Prostate gland (tissue), 2 donors: ENCODE measurements at regions not wholly inside any gene's neighbourhood (a gene's known extent, or its start where the extent isn't known, plus 50 kb on each side); places are given as distances from the start of the nearest gene placed in this dataset.
A peak's percentile ranks its signal among the peaks of the same experiment; 100 is the strongest.

Experiments used
- DNase-seq: peaks from one replicate; pipeline ENCODE4 v3.0.0-alpha.2; 2019; ENCODE audit warnings: low spot score
- H3K27ac ChIP-seq, 2 donors: fragments of 200-600 bp; sonication (generic); 2 replicates each; pipeline ENCODE4 v1.5.1; 2017 to 2019
- H3K27me3 ChIP-seq: fragments of 200-600 bp; sonication (generic); replicated peaks from 2 replicates; pipeline ENCODE4 v1.5.1; 2019; ENCODE audit not compliant: insufficient read depth
- H3K36me3 ChIP-seq, 2 donors: fragments of 200-600 bp; sonication (generic); 1 replicate in 1 of 2; 2 replicates in 1 of 2; pipeline versions ENCODE4 v1.5.1 to v1.8.1; 2017 to 2019
- H3K4me1 ChIP-seq: fragments of 200-600 bp; sonication (generic); replicated peaks from 2 replicates; pipeline ENCODE4 v1.5.1; 2019
- H3K4me3 ChIP-seq, 2 donors: fragments of 200-600 bp; sonication (generic); 2 replicates each; pipeline ENCODE4 v1.5.1; 2017 to 2019
- H3K9me3 ChIP-seq: fragments of 200-600 bp; sonication (generic); 2 replicates; pipeline ENCODE4 v1.5.1; 2017
- POLR2A ChIP-seq: fragments of 450-650 bp; IDR thresholded peaks from one replicate; pipeline ENCODE4 v1.6.1; 2016; ENCODE audit warnings: antibody characterized with exemption, mild to moderate bottlenecking
- POLR2AphosphoS5 ChIP-seq: sonication (generic); formaldehyde crosslinking; IDR thresholded peaks from one replicate; pipeline ENCODE4 v1.6.1; 2017; ENCODE audit warnings: antibody characterized with exemption
- WGBS: methylation state at CpG from one replicate; pipeline ENCODE4 v1.1.5; 2018; 5-methylcytosine and 5-hydroxymethylcytosine counted together
- intact Hi-C: fragments of 100-400 bp; cut with DNase I; formaldehyde crosslinking; loops from one replicate; pipeline ENCODE4 v1.14.2; 2022
- TF ChIP-seq, protein P1 (sequence below), 4 experiments: fragments of 200-600 bp in 2 of 4; fragments of 450-650 bp in 2 of 4; sonication (generic) in 2 of 4; IDR thresholded peaks; 1 replicate in 3 of 4; 2 replicates in 1 of 4; pipeline ENCODE4 v1.5.1; 2016 to 2019; ENCODE audit warnings: antibody characterized with exemption in 4 of 4, mild to moderate bottlenecking in 2 of 4, moderate library complexity in 2 of 4

DNA sequence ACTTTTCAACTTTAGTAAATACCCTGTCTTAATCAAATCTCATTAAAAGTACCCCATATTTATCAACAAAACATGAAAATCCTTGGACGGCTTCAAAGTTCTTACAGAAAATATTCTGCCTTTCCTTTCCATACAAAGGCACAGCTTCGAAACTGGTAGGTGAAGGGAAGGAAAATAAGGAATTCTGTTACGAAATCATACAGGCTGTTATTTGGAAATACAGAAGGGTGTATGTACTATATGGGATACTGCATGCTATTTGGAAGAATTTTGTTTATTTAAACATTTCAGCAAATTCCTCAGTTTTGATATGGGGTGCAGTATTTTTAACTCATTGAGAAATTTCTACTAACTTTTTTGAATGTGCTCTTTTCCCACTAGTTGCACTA, 138.4 kb upstream of the BTN3A2 start:
- DNase-seq, result no peak
- H3K9me3 ChIP-seq, result no peaks in the 10 kb centered on the region
- H3K4me1 ChIP-seq, result no peaks in the 10 kb centered on the region
- no peak overlapping the region for H3K4me3 ChIP-seq
- H3K27me3 ChIP-seq, result no peaks in the 10 kb centered on the region
- TF ChIP-seq POLR2AphosphoS5 (no peak), POLR2A (no peak)
- TF ChIP-seq, protein P1, sequence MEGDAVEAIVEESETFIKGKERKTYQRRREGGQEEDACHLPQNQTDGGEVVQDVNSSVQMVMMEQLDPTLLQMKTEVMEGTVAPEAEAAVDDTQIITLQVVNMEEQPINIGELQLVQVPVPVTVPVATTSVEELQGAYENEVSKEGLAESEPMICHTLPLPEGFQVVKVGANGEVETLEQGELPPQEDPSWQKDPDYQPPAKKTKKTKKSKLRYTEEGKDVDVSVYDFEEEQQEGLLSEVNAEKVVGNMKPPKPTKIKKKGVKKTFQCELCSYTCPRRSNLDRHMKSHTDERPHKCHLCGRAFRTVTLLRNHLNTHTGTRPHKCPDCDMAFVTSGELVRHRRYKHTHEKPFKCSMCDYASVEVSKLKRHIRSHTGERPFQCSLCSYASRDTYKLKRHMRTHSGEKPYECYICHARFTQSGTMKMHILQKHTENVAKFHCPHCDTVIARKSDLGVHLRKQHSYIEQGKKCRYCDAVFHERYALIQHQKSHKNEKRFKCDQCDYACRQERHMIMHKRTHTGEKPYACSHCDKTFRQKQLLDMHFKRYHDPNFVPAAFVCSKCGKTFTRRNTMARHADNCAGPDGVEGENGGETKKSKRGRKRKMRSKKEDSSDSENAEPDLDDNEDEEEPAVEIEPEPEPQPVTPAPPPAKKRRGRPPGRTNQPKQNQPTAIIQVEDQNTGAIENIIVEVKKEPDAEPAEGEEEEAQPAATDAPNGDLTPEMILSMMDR (IDR thresholded peaks at IDR 0.05), result no peak
- H3K36me3 ChIP-seq, result no peaks in the 10 kb centered on the region
- intact Hi-C loops, result loop anchor here (10.0 kb wide), 1 partner anchor 908 kb away; a partner anchor contains a TSS
- H3K27ac ChIP-seq, result no peak overlapping the region
- 91% methylated on average over 3 of the region's 3 CpGs for WGBS

DNA sequence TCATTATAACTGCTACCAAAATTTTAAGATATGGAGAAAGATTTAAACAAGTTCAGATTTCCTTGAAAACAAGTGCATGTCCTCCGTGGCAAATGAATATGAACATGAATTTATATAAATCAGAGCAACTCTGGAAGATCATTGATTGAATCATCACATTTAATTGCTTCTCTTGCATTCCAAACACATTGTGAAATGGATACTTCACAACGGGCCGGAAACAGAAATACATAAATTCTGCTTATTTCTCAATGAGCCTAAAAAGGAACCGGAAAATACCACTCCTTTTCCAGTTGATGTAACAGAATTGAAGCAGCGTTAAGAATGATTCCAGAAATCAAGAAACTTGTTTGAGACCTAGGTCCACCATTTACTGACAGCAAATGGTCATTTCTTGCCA, 134.6 kb upstream of the BTN3A2 start:
- Histone ChIP-seq H3K36me3 (no peaks in the 10 kb centered on the region), H3K27ac (no peak overlapping the region), H3K4me3 (no peak overlapping the region), H3K4me1 (no peaks in the 10 kb centered on the region), H3K27me3 (no peaks in the 10 kb centered on the region), H3K9me3 (no peaks in the 10 kb centered on the region)
- intact Hi-C loops, result loop anchor here (2.0 kb wide), 1 partner anchor 46 kb away; no protein-coding TSS in a partner anchor
- WGBS, result 84% methylated on average over 5 of the region's 5 CpGs
- TF ChIP-seq POLR2A (no peak), POLR2AphosphoS5 (no peak)
- TF ChIP-seq, protein P1 (IDR thresholded peaks at IDR 0.05), result no peak
- no peak for DNase-seq

DNA sequence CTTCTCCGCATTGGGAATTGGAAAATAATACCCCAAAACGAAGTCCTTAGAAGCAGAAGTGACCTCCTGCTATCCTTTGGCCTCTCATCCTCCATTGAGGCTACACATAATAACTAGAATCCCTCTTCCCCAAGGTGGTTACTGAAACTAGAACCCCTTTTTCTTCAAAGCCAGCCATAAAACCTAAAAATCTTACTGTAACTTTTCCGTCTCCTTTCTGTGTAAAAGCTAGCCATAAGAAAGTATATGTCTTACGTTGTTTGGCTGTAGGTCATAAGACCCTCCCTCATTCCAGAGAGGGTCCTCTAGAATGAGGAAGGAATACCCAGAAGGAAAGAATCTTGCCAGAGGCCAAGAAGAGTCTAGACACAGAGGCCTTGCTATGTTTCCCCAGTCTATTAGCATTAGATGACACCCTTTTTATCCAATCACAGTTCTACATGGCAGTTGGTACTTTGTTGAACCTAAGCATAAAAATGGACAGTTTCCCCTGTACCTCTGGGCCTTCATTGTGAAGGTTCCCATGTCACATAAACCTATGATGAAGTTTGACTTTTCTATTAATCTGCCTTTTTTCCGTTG, 133.9 kb upstream of the BTN3A2 start:
- no peaks in the 10 kb centered on the region for H3K9me3 ChIP-seq
- intact Hi-C loops, result loop anchor here (2.0 kb wide), 1 partner anchor 46 kb away; no protein-coding TSS in a partner anchor
- no peaks in the 10 kb centered on the region for H3K36me3 ChIP-seq
- no peaks in the 10 kb centered on the region for H3K4me1 ChIP-seq
- no peak overlapping the region for H3K27ac ChIP-seq
- DNase-seq, result no peak
- WGBS, result 92% methylated on average over 5 of the region's 5 CpGs
- H3K27me3 ChIP-seq, result no peaks in the 10 kb centered on the region
- no peak for TF ChIP-seq POLR2A
- TF ChIP-seq, protein P1 (IDR thresholded peaks at IDR 0.05), result no peak
- no peak for TF ChIP-seq POLR2AphosphoS5
- no peak overlapping the region for H3K4me3 ChIP-seq

DNA sequence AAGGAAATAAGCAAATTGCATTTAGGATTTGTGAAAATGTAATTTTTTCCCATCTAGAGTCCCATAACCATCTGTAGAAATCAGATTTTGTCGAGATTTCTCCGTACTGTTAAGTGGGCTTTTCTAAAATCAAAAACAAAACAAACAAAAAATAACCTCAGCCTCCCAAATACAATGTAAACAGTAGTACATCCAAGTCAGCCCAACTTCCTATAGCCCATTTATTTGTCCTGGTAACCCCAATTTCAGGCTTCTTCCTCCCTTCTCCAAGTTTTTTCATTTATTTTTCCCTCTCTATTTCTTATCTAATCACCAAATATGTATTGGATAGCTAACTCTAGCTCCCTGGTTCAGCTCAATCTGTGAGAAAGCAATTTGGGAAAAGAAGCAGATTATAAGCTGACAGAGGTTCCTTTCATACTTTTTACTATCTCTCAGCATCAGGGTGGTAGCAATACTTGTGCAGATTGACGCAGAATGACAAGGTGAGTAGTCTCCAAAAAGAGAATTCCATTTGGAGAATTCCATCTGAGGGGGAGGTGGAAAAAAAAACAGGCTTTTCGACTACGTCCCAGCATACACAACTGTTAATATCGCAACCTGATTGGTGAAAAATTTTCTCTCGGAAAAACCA, 132.6 kb upstream of the BTN3A2 start:
- no peak for DNase-seq
- intact Hi-C loops, result no loop called here
- Histone ChIP-seq H3K36me3 (no peaks in the 10 kb centered on the region), H3K27me3 (no peaks in the 10 kb centered on the region), H3K27ac (peak overlapping the region in 1 of 2 donors; percentile 87), H3K9me3 (no peaks in the 10 kb centered on the region), H3K4me3 (peak overlapping the region in 1 of 2 donors; percentile 42), H3K4me1 (no peaks in the 10 kb centered on the region)
- TF ChIP-seq, protein P1 (IDR thresholded peaks at IDR 0.05), result no peak
- TF ChIP-seq POLR2A (no peak), POLR2AphosphoS5 (no peak)
- 30% methylated on average over 7 of the region's 7 CpGs for WGBS
